Smooth muscle cell (in vitro differentiated cells): ENCODE measurements at regions not wholly inside any gene's neighbourhood (a gene's known extent, or its start where the extent isn't known, plus 50 kb on each side); places are given as distances from the start of the nearest gene placed in this dataset.

Experiments
- DNase-seq: peaks from one replicate; lab custom pipeline; 2025; ENCODE audit not compliant: unreplicated experiment; lab: John Stamatoyannopoulos, UW
- H2AFZ ChIP-seq: fragments of 200-600 bp; sonication (generic); 2 replicates; pipeline ENCODE4 v1.6.0; 2016; ENCODE audit warnings: antibody characterized with exemption, low read depth, mild to moderate bottlenecking
- H3F3A ChIP-seq: fragments of 200-600 bp; sonication (generic); 2 replicates; pipeline ENCODE4 v1.6.0; 2017; ENCODE audit warnings: antibody characterized with exemption, low read depth
- H3K27ac ChIP-seq: fragments of 200-600 bp; sonication (generic); 2 replicates; pipeline ENCODE4 v1.5.1; 2016; ENCODE audit warnings: low read depth, mild to moderate bottlenecking
- H3K27me3 ChIP-seq: fragments of 200-600 bp; sonication (generic); 2 replicates; pipeline ENCODE4 v1.6.1; 2016; ENCODE audit warnings: low read depth, mild to moderate bottlenecking
- H3K36me3 ChIP-seq: fragments of 200-600 bp; sonication (generic); 2 replicates; pipeline ENCODE4 v1.5.1; 2016; ENCODE audit warnings: low read depth
- H3K4me1 ChIP-seq: fragments of 200-600 bp; sonication (generic); 2 replicates; pipeline ENCODE4 v1.5.1; 2016; ENCODE audit warnings: low read depth
- H3K4me2 ChIP-seq: fragments of 200-600 bp; sonication (generic); 2 replicates; pipeline ENCODE4 v1.6.0; 2016; ENCODE audit warnings: mild to moderate bottlenecking
- H3K4me3 ChIP-seq: fragments of 200-600 bp; sonication (generic); 2 replicates; pipeline ENCODE4 v1.5.1; 2016; ENCODE audit warnings: mild to moderate bottlenecking
- H3K79me2 ChIP-seq: fragments of 200-600 bp; sonication (generic); 2 replicates; pipeline ENCODE4 v1.6.0; 2016; ENCODE audit warnings: low read depth, mild to moderate bottlenecking
- H3K9ac ChIP-seq: fragments of 200-600 bp; sonication (generic); 2 replicates; pipeline ENCODE4 v1.6.0; 2016; ENCODE audit warnings: low read depth
- H3K9me3 ChIP-seq: fragments of 200-600 bp; sonication (generic); replicated peaks from 2 replicates; pipeline ENCODE4 v1.5.1; 2016; ENCODE audit warnings: low read depth
- H4K20me1 ChIP-seq: fragments of 200-600 bp; sonication (generic); 2 replicates; pipeline ENCODE4 v1.6.0; 2016; ENCODE audit warnings: low read depth
- WGBS: methylation state at CpG from one replicate; pipeline ENCODE4 v1.1.7; 2016; ENCODE audit warnings: low lambda C conversion rate; 5-methylcytosine and 5-hydroxymethylcytosine counted together
- TF ChIP-seq, protein P1 (sequence below): fragments of 200-600 bp; sonication (generic); IDR thresholded peaks from 2 replicates; pipeline ENCODE4 v1.5.1; 2017; ENCODE audit warnings: borderline replicate concordance, mild to moderate bottlenecking, antibody characterized with exemption; ENCODE audit not compliant: insufficient read depth, poor library complexity, severe bottlenecking

DNA sequence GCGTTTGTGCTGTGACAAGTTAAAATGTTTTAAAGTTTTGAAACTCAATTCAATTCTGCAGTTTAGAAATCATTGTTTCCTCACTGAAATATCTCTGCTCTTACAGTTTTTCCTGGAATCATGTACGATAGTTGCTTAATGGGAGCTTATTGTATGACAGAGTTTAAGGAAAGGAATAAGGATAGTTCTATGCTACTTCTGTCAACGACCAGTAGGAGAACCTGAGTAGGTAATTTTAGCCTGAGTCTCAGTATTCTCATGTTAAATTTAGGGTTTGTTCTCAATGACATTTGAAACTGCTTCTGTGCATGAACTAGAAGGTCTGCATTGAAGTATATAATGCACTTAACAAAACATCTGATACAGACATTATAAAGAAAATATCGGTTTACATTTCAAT is 361.1 kb downstream of the CPS1 start:
- H3F3A ChIP-seq, result no peaks in the 10 kb centered on the region
- H3K27ac ChIP-seq, result no peak overlapping the region
- no peak overlapping the region for H3K9ac ChIP-seq
- H3K4me1 ChIP-seq, result no peaks in the 10 kb centered on the region
- no peaks in the 10 kb centered on the region for H3K79me2 ChIP-seq
- no peak overlapping the region for H3K4me2 ChIP-seq
- WGBS, result 82% methylated on average over 4 of the region's 4 CpGs
- TF ChIP-seq, protein P1, sequence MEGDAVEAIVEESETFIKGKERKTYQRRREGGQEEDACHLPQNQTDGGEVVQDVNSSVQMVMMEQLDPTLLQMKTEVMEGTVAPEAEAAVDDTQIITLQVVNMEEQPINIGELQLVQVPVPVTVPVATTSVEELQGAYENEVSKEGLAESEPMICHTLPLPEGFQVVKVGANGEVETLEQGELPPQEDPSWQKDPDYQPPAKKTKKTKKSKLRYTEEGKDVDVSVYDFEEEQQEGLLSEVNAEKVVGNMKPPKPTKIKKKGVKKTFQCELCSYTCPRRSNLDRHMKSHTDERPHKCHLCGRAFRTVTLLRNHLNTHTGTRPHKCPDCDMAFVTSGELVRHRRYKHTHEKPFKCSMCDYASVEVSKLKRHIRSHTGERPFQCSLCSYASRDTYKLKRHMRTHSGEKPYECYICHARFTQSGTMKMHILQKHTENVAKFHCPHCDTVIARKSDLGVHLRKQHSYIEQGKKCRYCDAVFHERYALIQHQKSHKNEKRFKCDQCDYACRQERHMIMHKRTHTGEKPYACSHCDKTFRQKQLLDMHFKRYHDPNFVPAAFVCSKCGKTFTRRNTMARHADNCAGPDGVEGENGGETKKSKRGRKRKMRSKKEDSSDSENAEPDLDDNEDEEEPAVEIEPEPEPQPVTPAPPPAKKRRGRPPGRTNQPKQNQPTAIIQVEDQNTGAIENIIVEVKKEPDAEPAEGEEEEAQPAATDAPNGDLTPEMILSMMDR, result no peak
- no peaks in the 10 kb centered on the region for H3K27me3 ChIP-seq
- H3K36me3 ChIP-seq, result no peaks in the 10 kb centered on the region
- no peaks in the 10 kb centered on the region for H3K9me3 ChIP-seq
- no peak for DNase-seq
- H3K4me3 ChIP-seq, result no peak overlapping the region
- H4K20me1 ChIP-seq, result no peaks in the 10 kb centered on the region
- no peak overlapping the region for H2AFZ ChIP-seq

DNA sequence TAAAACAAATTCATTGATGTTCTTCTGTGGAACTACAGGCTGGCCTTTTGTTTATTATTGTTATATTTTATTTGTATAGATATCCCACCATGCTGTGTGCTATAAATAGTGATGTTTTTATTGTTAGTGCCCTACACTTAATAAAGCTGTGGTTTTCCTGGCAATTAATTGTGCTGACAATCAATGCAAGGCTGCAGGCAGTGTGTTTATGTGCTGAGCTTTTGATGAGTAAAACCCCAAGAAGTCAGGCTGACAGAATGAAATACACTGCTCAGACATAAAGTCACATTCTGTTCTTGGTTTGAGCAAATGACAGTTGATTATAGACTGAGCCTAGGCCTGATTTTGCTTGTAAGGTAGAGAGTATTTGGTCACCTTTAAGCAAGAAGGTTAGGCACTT is 362.7 kb downstream of the CPS1 start:
- no peaks in the 10 kb centered on the region for H3K27me3 ChIP-seq
- no peaks in the 10 kb centered on the region for H3K36me3 ChIP-seq
- TF ChIP-seq, protein P1, result no peak
- no peak overlapping the region for H3K4me3 ChIP-seq
- no peak overlapping the region for H2AFZ ChIP-seq
- H3K79me2 ChIP-seq, result no peaks in the 10 kb centered on the region
- no peak for DNase-seq
- H3K4me2 ChIP-seq, result no peak overlapping the region
- no peaks in the 10 kb centered on the region for H3K4me1 ChIP-seq
- H4K20me1 ChIP-seq, result no peaks in the 10 kb centered on the region
- no peak overlapping the region for H3K27ac ChIP-seq
- H3K9me3 ChIP-seq, result no peaks in the 10 kb centered on the region
- no peak overlapping the region for H3K9ac ChIP-seq
- H3F3A ChIP-seq, result no peaks in the 10 kb centered on the region

- Histone ChIP-seq H3K27ac (no peak overlapping the region), H3F3A (no peaks in the 10 kb centered on the region), H3K4me3 (no peak overlapping the region), H3K79me2 (no peaks in the 10 kb centered on the region), H3K27me3 (no peaks in the 10 kb centered on the region), H3K9me3 (no peaks in the 10 kb centered on the region), H3K4me2 (no peak overlapping the region), H3K36me3 (no peaks in the 10 kb centered on the region), H3K4me1 (no peaks in the 10 kb centered on the region), H2AFZ (no peak overlapping the region), H4K20me1 (no peaks in the 10 kb centered on the region), H3K9ac (no peak overlapping the region)
- TF ChIP-seq, protein P1, result no peak
- 91% methylated on average over 1 of the region's 1 CpG for WGBS
- no peak for DNase-seq
These were observed 366.0 kb downstream of the CPS1 start for GRCh38 chr2:210922419-210922818.

- Histone ChIP-seq H3K9ac (no peak overlapping the region), H3K4me1 (no peaks in the 10 kb centered on the region), H3K9me3 (no peaks in the 10 kb centered on the region), H2AFZ (no peak overlapping the region), H3F3A (no peaks in the 10 kb centered on the region), H3K27ac (no peak overlapping the region), H3K4me3 (no peak overlapping the region), H4K20me1 (no peaks in the 10 kb centered on the region), H3K27me3 (no peaks in the 10 kb centered on the region), H3K36me3 (no peaks in the 10 kb centered on the region), H3K79me2 (no peaks in the 10 kb centered on the region), H3K4me2 (no peak overlapping the region)
- TF ChIP-seq, protein P1, result no peak
- WGBS, result 82% methylated on average over 2 of the region's 2 CpGs
- DNase-seq, result no peak
These were observed 372.3 kb downstream of the CPS1 start for GRCh38 chr2:210928714-210929113.
